NOMO-1 treated with DMSO at 0.1 percent for 48 hours (cell line): ENCODE measurements at regions not wholly inside any gene's neighbourhood (a gene's known extent, or its start where the extent isn't known, plus 50 kb on each side); places are given as distances from the start of the nearest gene placed in this dataset.
"Not testable (repeated sequence)": the region's sequence is repeated elsewhere in the genome, so short reads cannot be mapped to it uniquely, and the experiment has no call there.

Experiments
- DNase-seq: peaks from one replicate; lab custom pipeline; 2025; ENCODE audit not compliant: unreplicated experiment; lab: John Stamatoyannopoulos, UW

DNA sequence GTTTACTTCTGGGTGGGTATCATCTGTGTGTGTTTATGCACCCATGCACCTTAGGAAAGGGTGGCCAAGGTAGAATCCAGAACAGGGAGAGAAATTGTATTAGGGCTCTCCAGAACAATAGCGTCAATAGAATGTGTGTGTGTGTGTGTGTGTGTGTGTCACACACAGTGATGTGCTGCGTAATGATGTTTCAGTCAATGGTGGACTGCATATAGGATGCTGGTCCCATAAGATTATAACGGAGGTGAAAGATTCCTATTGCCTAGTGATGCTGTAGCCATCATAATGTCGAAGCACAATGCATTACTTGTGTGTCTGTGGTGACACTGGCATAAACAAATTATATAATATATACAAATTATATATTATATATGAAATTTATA is 69.3 kb upstream of the PRR23C start:
- DNase-seq = peak; percentile 75

- not testable (repeated sequence) for DNase-seq
Measured at GRCh38 chr3:139116631-139117030, 71.9 kb upstream of the PRR23C start.

DNA sequence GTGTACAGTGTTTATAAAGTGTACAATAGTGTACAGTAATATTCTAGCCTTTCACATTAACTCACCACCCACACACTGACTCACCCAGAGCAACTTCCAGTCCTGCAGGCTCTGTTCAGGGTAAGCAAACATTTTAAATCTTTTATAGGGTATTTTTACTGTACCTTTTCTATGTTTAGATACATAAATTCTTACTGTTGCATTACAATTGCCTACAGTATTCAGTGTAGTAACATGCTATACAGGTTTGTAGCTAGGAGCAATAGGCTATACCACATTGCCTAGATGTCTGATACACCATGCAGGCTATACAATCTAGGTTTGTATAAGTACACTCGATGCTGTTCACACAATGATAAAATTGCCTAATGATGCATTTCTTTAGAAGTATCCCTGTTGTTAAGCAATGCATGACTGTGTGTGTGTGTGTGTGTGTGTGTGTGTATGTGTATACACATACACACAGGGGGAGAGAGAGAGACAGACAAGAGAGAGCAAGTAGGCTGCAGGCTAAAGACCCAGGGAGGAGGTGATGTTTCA is 72.5 kb upstream of the PRR23C start:
- peak; percentile 32 for DNase-seq

DNA sequence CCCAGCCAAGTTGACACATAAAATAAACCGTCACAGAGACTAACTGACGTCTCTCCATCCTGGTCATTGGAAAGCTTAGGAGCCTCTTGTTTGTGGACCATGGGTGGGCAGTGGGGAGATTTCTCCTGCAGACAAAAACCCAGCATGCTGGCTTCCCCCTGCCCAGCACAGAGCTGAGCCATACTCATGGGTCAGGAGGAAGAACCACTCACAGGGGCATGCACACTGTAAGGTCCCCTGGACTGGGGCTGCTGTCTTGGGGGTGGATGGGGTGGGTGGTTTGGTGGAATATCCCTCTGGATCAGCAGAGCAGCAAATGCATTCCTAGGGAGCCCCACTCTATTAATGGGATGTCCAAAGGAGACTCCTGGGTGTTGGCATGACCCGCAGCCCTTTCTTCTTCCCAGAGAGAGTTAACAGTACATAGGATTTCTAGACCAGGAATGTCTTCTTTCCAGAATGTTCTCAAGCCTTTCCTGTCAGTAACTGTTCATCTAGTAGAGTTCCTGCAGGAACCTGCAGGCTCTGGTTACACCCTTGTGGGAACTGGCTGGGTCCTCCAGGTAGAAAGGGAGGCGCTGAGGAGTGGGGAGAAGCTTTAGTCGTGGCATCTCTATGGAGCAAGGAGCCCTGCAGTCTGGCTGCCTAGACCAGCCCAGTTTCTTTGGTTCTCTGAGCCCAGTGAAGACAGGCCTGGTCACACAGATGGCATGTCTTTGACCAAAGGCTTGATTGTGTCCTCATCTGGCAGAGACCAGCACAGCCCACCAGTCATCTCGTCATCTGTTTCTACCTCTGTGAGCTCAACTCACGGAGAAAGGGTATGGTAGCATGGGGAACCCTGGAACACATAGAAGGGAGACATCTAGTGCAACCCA is 73.4 kb upstream of the PRR23C start:
- DNase-seq = no peak

DNA sequence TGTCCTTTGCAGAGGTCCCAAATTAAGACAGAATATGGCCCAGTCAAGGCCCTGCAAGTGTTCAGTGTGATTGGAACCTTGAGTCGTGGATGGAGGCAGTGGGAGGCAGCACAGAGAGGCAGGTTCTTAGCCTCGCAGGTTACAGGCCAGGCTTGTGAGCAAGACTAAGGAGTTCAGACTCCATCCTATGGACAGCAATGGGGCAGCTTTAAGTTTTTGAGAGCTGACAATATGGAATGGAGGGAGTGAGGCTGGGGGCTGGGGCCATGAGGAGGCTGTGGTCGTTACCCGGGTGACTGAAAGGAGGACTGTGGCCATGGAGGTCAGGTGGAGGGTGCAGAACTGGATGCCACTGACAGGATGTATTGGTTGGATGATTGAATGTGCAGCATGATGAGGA is 74.1 kb upstream of the PRR23C start:
- no peak for DNase-seq

GRCh38 chr3:139119331-139120025 is 74.8 kb upstream of the PRR23C start:
- DNase-seq = no peak

DNA sequence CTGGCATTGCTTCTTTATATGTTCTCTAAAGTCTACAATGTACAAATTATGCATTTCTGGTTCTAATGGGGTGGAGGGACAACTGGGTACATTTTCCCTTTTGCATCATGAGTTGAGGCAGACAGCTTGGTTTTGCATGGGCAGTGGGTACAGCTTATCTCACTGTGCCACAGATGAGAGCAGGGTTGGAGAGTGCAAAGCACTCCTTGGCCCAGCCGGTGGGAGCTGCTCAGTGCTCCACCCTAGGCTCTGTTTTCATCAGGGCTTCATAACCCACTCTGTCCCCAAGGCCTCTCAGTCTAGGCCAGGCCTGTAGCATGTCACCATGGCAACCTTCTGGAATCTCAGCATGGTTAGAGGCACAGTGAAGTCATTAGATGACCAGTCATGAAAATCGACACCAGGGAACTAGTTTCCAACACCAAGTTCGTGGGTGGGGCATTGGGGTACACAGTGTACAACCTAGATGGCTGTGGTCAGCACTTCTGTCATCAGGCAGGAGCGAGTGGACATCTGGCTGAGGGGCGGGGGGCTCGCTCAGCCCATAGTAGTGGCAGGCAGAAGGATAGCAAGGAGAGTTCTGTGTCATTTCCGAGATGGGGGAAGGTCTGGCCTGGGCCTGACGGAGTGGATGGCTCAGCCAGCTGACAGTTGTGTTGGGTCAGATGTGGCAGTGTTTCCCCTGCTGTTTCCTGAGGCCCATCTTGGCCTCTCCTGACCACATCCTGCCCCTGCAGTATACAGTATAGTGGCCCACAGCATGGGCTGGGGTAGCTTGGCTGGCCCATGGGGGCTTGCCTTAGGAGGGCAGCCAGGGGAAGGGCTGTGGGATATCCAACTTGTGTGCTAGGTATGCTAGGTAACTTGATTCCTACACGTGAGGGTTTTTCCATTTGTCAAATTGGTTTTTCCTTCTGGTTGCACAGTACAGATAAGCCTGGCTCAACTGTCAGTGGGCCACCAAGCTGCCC is 75.7 kb upstream of the PRR23C start:
- DNase-seq = peak; percentile 26

GRCh38 chr3:139121513-139122220 is 77.0 kb upstream of the PRR23C start:
- DNase-seq = peak; percentile 8

- no peak for DNase-seq
Measured at GRCh38 chr3:139122221-139122581, 77.5 kb upstream of the PRR23C start.

GRCh38 chr3:139122612-139123011 is 77.9 kb upstream of the PRR23C start:
- no peak for DNase-seq

DNA sequence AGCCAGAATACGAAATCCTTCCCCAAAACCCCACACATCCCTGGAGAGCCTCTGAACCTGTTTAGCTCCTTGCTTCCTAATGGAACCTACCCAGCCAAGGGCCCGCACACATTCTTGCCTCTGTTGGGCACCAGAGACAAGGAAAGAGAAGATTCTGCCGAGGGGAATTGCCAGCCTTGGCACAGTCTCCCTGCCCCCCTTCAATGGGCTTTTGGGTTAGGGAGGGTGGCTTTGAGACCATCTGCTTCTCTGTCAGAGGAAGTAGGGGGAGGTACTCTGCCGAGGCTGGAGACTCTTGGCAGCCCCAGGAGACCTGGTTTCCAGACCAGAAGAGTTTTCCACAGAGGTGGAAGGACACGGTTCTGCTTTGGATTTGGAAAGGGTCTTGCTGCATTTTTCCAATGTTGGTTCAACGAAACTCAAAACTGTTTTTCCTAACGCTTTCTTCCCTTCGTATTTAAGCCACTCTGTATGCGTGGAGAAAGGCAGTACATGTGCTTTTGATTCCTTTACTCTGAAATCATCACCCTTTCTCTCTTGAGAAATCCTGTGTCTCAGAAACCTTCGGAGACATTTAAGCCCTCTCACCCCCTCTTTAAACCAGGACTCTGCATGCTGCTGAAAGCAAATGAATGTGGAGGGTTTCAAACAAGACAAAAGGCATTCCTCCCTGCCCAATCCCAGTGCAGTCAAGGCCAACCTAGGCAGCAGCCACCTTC is 78.8 kb upstream of the PRR23C start:
- DNase-seq = no peak

GRCh38 chr3:139124197-139124596 is 79.5 kb upstream of the PRR23C start:
- DNase-seq = no peak

DNA sequence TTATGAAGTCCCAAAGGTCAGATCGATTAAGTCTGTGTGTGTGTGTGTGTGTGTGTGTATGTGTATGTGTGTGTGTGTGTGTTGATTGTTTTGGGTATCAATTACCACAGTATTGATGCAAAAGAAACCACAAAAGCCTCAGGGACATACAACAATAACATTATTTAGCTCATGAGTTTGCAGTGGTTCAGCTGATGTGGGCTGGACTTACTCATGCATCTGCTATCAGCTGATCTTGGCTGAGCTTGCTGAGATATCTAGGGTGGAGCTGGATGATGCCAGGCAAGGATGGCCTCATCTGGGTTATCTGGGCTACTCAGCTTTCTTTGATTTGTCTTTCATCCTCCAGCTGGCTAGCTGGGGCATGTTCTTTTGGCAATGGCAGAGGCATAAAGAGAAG is 82.4 kb upstream of the PRR23C start:
- DNase-seq = no peak

DNA sequence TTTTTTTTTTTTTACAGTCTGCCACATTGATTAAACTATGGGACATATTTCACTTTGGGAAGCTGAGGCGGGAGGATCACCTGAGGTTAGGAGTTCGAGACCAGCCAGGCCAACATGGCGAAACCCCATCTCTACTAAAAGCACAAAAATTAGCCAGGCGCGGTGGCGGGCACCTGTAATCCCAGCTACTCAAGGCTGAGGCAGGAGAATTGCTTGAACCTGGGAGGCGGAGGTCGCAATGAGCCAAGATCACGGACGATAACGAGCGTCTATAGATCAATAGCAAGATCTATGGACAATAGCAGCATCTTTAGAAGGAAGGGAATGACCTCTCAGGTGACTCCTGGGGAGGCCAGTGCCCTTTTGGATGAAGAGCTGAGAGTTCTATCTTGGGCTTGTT is 82.9 kb upstream of the PRR23C start:
- DNase-seq = not testable (repeated sequence)

- DNase-seq = no peak
Measured at GRCh38 chr3:139128803-139129202, 84.1 kb upstream of the PRR23C start.

- no peak for DNase-seq
Measured at GRCh38 chr3:139129892-139130291, 85.2 kb upstream of the PRR23C start.

GRCh38 chr3:139130390-139131140 is 85.9 kb upstream of the PRR23C start:
- no peak for DNase-seq

- DNase-seq = no peak
Measured at GRCh38 chr3:139131951-139132350, 87.3 kb upstream of the PRR23C start.

DNA sequence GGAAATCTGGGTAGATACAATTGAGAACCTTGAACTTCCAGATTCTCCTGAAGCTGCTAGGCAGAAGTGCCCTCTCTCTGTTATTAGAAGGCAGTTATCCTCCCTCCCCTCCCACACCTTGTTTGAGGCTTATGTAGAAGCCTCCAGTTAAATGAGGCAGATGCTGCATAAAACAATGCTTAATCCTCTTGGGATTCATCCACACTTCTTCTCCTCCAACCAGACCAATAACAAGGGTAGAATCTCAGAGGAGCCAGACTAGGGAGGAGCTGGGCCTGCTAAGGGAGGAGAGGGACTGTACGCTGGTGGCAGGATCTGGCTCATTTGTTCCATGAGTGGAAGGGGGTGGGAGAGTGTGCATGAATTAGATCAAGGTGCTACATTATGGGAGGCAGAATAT is 88.3 kb upstream of the PRR23C start:
- no peak for DNase-seq
